CMK (cell line): ENCODE measurements at regions not wholly inside any gene's neighbourhood (a gene's known extent, or its start where the extent isn't known, plus 50 kb on each side); places are given as distances from the start of the nearest gene placed in this dataset.

Experiments
- DNase-seq: peaks from one replicate; pipeline ENCODE4 v3.0.0-alpha.2; 2010; ENCODE audit warnings: low read depth

- DNase-seq = no peak
These were observed 335.8 kb downstream of the EPHA7 start for GRCh38 chr6:93083337-93084230.

GRCh38 chr6:93081901-93082300 is 337.5 kb downstream of the EPHA7 start:
- no peak for DNase-seq

GRCh38 chr6:93079061-93079460 is 340.3 kb downstream of the EPHA7 start:
- DNase-seq = no peak

- DNase-seq = no peak
These were observed 345.5 kb downstream of the EPHA7 start for GRCh38 chr6:93073811-93074210.

- DNase-seq = no peak
These were observed 349.5 kb downstream of the EPHA7 start for GRCh38 chr6:93069856-93070255.

- DNase-seq = no peak
These were observed 359.4 kb downstream of the EPHA7 start for GRCh38 chr6:93059911-93060310.

GRCh38 chr6:93057584-93057983 is 361.8 kb downstream of the EPHA7 start:
- DNase-seq = no peak

- no peak for DNase-seq
These were observed 371.0 kb downstream of the EPHA7 start for GRCh38 chr6:93048381-93048780.

- no peak for DNase-seq
These were observed 372.3 kb downstream of the EPHA7 start for GRCh38 chr6:93047033-93047432.

GRCh38 chr6:93045156-93045555 is 374.2 kb downstream of the EPHA7 start:
- no peak for DNase-seq

- no peak for DNase-seq
These were observed 379.0 kb downstream of the EPHA7 start for GRCh38 chr6:93040375-93040774.

- peak; percentile 7 for DNase-seq
These were observed 382.5 kb downstream of the EPHA7 start for GRCh38 chr6:93036835-93037234.

GRCh38 chr6:93035756-93036155 is 383.6 kb downstream of the EPHA7 start:
- DNase-seq = no peak

GRCh38 chr6:93021235-93021915 is 398.0 kb downstream of the EPHA7 start:
- DNase-seq = no peak

GRCh38 chr6:93017626-93018025 is 401.7 kb downstream of the EPHA7 start:
- no peak for DNase-seq

GRCh38 chr6:93017213-93017612 is 402.1 kb downstream of the EPHA7 start:
- DNase-seq = no peak

- no peak for DNase-seq
These were observed 406.3 kb downstream of the EPHA7 start for GRCh38 chr6:93013054-93013453.

- no peak for DNase-seq
These were observed 411.0 kb downstream of the EPHA7 start for GRCh38 chr6:93008375-93008774.

- no peak for DNase-seq
These were observed 429.7 kb downstream of the EPHA7 start for GRCh38 chr6:92989656-92990055.

GRCh38 chr6:92979281-92979680 is 440.1 kb downstream of the EPHA7 start:
- DNase-seq = no peak

GRCh38 chr6:92977018-92977417 is 442.3 kb downstream of the EPHA7 start:
- no peak for DNase-seq

GRCh38 chr6:92967362-92967761 is 452.0 kb downstream of the EPHA7 start:
- no peak for DNase-seq

GRCh38 chr6:92962846-92963245 is 456.5 kb downstream of the EPHA7 start:
- DNase-seq = no peak
